Activated CD8-positive, alpha-beta T cell treated with anti-CD3 and anti-CD28 coated beads for 36 hours (primary cell): ENCODE measurements at regions not wholly inside any gene's neighbourhood (a gene's known extent, or its start where the extent isn't known, plus 50 kb on each side); places are given as distances from the start of the nearest gene placed in this dataset.

Experiments used
- ATAC-seq: fragments of 200-7000 bp; cut with Tn5 transposase; one replicate; pipeline ENCODE4 v1.10.0; 2021; ENCODE audit warnings: mild to moderate bottlenecking, moderate library complexity
- CTCF ChIA-PET: fragments of 350-600 bp; sonication (Branson Sonifier 250); formaldehyde crosslinking; loops from one replicate; lab custom pipeline; 2021; ENCODE audit warnings: antibody characterized with exemption; lab: Charles Lee
- POLR2A ChIA-PET: fragments of 350-600 bp; sonication (Branson Sonifier 250); formaldehyde crosslinking; loops from one replicate; lab custom pipeline; 2021; ENCODE audit warnings: antibody characterized with exemption; lab: Charles Lee
- DNase-seq: peaks from one replicate; pipeline ENCODE4 v3.0.0-alpha.2; 2020
- H3K27ac Mint-ChIP-seq: one replicate; pipeline ENCODE4 v1.8.0; 2021; ENCODE audit warnings: mild to moderate bottlenecking, mixed read lengths
- H3K27me3 Mint-ChIP-seq: one replicate; pipeline ENCODE4 v1.8.0; 2021; ENCODE audit warnings: mixed read lengths
- H3K36me3 Mint-ChIP-seq: one replicate; pipeline ENCODE4 v1.8.0; 2021; ENCODE audit warnings: low read depth, mixed read lengths
- H3K4me1 Mint-ChIP-seq: one replicate; pipeline ENCODE4 v1.8.0; 2021; ENCODE audit warnings: low read depth, mixed read lengths
- H3K4me3 Mint-ChIP-seq: one replicate; pipeline ENCODE4 v1.8.0; 2021; ENCODE audit warnings: mild to moderate bottlenecking, moderate library complexity, mixed read lengths
- H3K9me3 Mint-ChIP-seq: one replicate; pipeline ENCODE4 v1.8.0; 2021; ENCODE audit warnings: mixed read lengths
- intact Hi-C: fragments of 100-400 bp; cut with micrococcal nuclease; formaldehyde crosslinking; loops from one replicate; pipeline ENCODE4 v1.10.0; 2022
- TF ChIP-seq, protein P1 (sequence below): fragments of 200-600 bp; IDR thresholded peaks from one replicate; pipeline ENCODE4 v1.8.0; 2022; ENCODE audit warnings: antibody characterized with exemption, mild to moderate bottlenecking

DNA sequence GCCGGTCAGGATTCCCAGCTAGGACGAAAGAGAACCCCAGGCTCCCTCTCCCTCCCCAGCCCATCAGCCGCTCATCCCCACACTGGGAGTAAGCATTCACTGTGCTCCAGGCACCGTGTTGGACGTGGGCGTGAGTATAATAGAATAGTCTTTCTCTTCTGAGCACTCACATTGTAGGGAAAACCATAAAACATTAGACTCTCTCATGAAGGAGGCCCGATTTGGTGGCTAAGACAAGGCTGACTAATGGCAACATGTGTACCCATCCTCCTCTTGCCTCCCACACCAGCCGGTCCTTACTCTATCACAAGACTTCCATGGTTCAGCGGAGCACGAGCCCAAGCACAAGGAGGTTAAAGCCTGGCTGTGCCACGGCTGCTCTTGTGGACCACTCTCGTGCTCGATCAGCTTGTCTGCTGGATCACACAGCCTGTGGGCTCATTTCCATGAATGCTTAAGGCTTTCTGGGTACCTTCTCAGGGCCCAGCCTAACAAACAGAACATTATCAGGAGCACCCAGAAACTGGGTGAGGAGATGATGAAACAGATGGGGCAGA lies 540.9 kb upstream of the RAB6C start:
- Mint-ChIP-seq H3K27me3 (peaks cover 2% of the 10 kb centered on the region), H3K9me3 (no peaks in the 10 kb centered on the region), H3K27ac (no peak overlapping the region), H3K4me1 (no peaks in the 10 kb centered on the region), H3K36me3 (no peaks in the 10 kb centered on the region), H3K4me3 (no peak overlapping the region)
- ATAC-seq (no peak), DNase-seq (no peak)
- intact Hi-C loops, result no loop called here
- ChIA-PET POLR2A (no interaction called here), CTCF (no interaction called here)
- TF ChIP-seq, protein P1, sequence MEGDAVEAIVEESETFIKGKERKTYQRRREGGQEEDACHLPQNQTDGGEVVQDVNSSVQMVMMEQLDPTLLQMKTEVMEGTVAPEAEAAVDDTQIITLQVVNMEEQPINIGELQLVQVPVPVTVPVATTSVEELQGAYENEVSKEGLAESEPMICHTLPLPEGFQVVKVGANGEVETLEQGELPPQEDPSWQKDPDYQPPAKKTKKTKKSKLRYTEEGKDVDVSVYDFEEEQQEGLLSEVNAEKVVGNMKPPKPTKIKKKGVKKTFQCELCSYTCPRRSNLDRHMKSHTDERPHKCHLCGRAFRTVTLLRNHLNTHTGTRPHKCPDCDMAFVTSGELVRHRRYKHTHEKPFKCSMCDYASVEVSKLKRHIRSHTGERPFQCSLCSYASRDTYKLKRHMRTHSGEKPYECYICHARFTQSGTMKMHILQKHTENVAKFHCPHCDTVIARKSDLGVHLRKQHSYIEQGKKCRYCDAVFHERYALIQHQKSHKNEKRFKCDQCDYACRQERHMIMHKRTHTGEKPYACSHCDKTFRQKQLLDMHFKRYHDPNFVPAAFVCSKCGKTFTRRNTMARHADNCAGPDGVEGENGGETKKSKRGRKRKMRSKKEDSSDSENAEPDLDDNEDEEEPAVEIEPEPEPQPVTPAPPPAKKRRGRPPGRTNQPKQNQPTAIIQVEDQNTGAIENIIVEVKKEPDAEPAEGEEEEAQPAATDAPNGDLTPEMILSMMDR, result no peak

DNA sequence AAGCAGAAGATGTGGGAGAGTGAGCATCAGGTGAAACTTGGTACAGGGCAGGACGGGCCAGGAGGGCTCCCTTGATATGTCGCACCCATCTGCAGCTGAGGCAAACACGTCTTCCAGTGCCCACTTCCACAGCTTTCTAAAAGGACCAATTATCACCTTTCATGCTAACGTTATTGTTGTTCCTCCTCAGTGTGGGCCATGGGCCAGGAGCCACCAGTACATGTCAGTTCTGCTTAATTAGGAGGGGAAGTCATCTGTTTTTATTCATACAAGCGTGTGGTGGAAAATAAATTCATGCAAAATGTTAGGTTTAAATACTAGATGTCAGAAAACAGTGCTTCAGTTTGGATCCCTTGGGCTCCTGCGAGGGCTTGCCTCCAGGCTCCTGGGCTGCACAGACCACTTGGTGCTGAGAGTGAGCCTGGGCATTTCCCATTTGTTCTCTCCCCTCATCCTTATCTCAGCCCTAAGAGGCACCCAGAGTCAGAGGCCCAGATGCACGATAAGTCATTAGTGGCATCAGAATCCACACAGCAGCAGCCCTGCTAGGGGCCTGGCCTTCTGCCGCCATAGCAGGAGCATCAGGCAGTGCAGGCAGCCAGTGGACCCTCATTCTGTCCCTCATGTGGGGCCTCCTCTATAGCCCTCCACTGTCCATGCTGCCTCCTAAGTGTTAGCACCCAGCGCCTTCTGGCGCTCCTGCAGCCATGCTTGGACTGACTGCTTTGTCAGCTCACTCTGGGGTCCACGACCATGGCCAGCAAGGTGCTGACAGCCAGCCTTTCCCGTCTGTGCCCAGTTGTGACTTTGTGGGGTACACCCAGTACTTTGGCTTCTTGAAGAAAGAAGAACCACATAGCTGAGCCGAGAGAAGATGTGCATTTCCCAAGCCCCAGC lies 539.8 kb upstream of the RAB6C start:
- TF ChIP-seq, protein P1, result no peak
- H3K4me1 Mint-ChIP-seq, result no peaks in the 10 kb centered on the region
- intact Hi-C loops, result no loop called here
- no peaks in the 10 kb centered on the region for H3K9me3 Mint-ChIP-seq
- H3K36me3 Mint-ChIP-seq, result no peaks in the 10 kb centered on the region
- POLR2A ChIA-PET, result no interaction called here
- CTCF ChIA-PET, result no interaction called here
- peaks cover 4% of the 10 kb centered on the region for H3K27me3 Mint-ChIP-seq
- no peak overlapping the region for H3K4me3 Mint-ChIP-seq
- ATAC-seq (no peak), DNase-seq (no peak)
- H3K27ac Mint-ChIP-seq, result no peak overlapping the region

DNA sequence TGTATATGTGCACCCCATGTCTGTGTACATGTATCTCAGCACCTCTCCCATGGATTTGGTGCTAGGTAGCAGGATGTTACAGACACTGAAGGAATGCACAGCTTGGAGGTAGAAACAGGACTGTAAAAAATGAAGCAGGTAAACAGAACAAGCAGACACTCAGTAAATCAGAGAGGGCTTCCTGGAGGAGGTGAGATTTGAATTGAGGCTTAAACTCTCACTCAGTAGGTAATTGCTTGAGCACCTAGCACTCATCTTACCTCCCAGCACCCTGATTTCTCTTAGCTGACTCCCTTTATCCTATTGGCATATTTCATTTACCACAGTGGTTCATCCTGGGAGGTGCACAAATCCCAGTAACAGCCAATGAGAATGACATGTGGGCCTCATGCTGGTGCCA lies 537.9 kb upstream of the RAB6C start:
- ATAC-seq, result no peak
- H3K9me3 Mint-ChIP-seq, result no peaks in the 10 kb centered on the region
- POLR2A ChIA-PET, result interaction anchor here (0.6 kb wide), 1 partner anchor 536 kb away, joined by 3 read pairs; no protein-coding TSS in a partner anchor

DNA sequence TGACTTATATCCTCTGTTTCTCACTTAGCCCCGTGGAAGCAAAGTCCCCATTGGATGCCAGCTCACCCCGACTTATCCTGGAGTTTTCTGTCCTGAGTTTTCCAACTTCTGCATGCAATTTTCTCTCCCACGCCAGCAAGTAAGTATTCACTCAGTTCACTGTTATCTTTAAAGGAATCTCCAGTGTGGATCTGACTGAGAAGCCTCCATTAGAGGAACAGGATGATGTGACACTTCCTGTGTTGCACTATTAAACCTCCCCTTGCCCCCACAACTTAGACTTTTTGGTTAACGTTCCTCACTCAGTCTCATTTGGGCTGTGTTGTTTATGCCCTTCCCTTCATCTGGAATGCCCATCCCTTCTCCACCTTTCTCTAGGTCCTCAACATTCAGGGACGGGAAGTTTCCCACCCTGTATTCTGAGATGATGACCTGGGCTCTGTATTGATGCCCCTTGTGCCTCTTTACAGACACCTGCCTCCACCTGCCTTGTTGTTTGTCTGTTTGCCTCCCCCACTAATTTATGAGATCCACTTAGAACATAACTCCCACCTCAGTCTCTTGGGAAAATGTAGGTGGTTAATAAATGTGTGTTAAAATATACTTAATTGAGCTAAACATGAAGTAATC lies 536.1 kb upstream of the RAB6C start:
- POLR2A ChIA-PET, result no interaction called here
- DNase-seq, result no peak
- TF ChIP-seq, protein P1, result no peak
- Mint-ChIP-seq H3K4me3 (peak overlapping the region; percentile 18), H3K4me1 (no peaks in the 10 kb centered on the region), H3K27me3 (peaks cover 7% of the 10 kb centered on the region), H3K27ac (no peak overlapping the region), H3K9me3 (no peaks in the 10 kb centered on the region), H3K36me3 (no peaks in the 10 kb centered on the region)
- CTCF ChIA-PET, result no interaction called here
- intact Hi-C loops, result no loop called here
- ATAC-seq, result no peak

More for the DNA sequence above, 537.9 kb upstream of the RAB6C start:
- TF ChIP-seq, protein P1, result no peak
- intact Hi-C loops, result no loop called here
- Mint-ChIP-seq H3K27ac (no peak overlapping the region), H3K4me3 (no peak overlapping the region), H3K36me3 (no peaks in the 10 kb centered on the region), H3K4me1 (no peaks in the 10 kb centered on the region), H3K27me3 (peaks cover 7% of the 10 kb centered on the region)
- DNase-seq, result no peak
- CTCF ChIA-PET, result no interaction called here
